Ishikawa (cell line): ENCODE measurements at regions not wholly inside any gene's neighbourhood (a gene's known extent, or its start where the extent isn't known, plus 50 kb on each side); places are given as distances from the start of the nearest gene placed in this dataset.

Source experiments
- EP300 ChIP-seq: IDR thresholded peaks from 2 replicates; pipeline ENCODE4 v1.6.1; 2012; ENCODE audit warnings: borderline replicate concordance
- MAX ChIP-seq: IDR thresholded peaks from 2 replicates; pipeline ENCODE4 v1.6.1; 2012
- NFIC ChIP-seq: IDR thresholded peaks from 2 replicates; pipeline ENCODE4 v1.6.1; 2012
- RAD21 ChIP-seq: IDR thresholded peaks from 2 replicates; pipeline ENCODE4 v1.6.1; 2012; ENCODE audit warnings: low read depth
- TCF12 ChIP-seq: IDR thresholded peaks from 2 replicates; pipeline ENCODE4 v1.6.1; 2012; ENCODE audit warnings: low read depth
- ZBTB7A ChIP-seq: IDR thresholded peaks from 2 replicates; pipeline ENCODE4 v1.6.1; 2012; ENCODE audit warnings: low read depth

GRCh38 chr14:80004871-80005270, 206.4 kb downstream of the DIO2 start:
- TF ChIP-seq ZBTB7A = no peak
- no peak for TF ChIP-seq NFIC
- TF ChIP-seq TCF12 = no peak
- TF ChIP-seq MAX = no peak
- no peak for TF ChIP-seq RAD21
- TF ChIP-seq EP300 = no peak
